DND-41 (cell line): ENCODE measurements at regions not wholly inside any gene's neighbourhood (a gene's known extent, or its start where the extent isn't known, plus 50 kb on each side); places are given as distances from the start of the nearest gene placed in this dataset.

Experiments used
- ATAC-seq: fragments of 200-7000 bp; cut with Tn5 transposase; 3 replicates; pipeline ENCODE4 v1.9.1; 2021; ENCODE audit warnings: low read depth; ENCODE audit not compliant: insufficient read depth
- DNase-seq: peaks from one replicate; pipeline ENCODE4 v3.0.0-alpha.2; 2020
- H2AFZ ChIP-seq: 2 replicates; pipeline ENCODE4 v1.6.0; 2012; ENCODE audit warnings: low read depth, low read length
- H3K27ac ChIP-seq: 2 replicates; pipeline ENCODE4 v1.5.1; 2012; ENCODE audit warnings: low read length, inconsistent platforms
- H3K27me3 ChIP-seq: fragments of 200-600 bp; sonication (generic); 2 replicates; pipeline ENCODE4 v1.6.0; 2012; ENCODE audit warnings: low read length, mild to moderate bottlenecking, inconsistent platforms; ENCODE audit not compliant: insufficient read depth, poor library complexity
- H3K36me3 ChIP-seq: 2 replicates; pipeline ENCODE4 v1.5.1; 2012; ENCODE audit warnings: low read length, inconsistent platforms; ENCODE audit not compliant: insufficient read depth
- H3K4me1 ChIP-seq: 2 replicates; pipeline ENCODE4 v1.5.1; 2012; ENCODE audit warnings: mild to moderate bottlenecking, low read length; ENCODE audit not compliant: insufficient read depth
- H3K4me2 ChIP-seq: 2 replicates; pipeline ENCODE4 v1.6.0; 2012; ENCODE audit warnings: mild to moderate bottlenecking, moderate library complexity, low read length, inconsistent platforms; ENCODE audit not compliant: insufficient read depth
- H3K4me3 ChIP-seq, 2 experiments: fragments of 200-600 bp in 1 of 2; shearing (Covaris generic) in 1 of 2; 2 replicates each; pipeline ENCODE4 v1.5.1; 2012 to 2016; ENCODE audit warnings: inconsistent platforms in 2 of 2, low read length in 2 of 2, mild to moderate bottlenecking in 2 of 2, low read depth in 1 of 2, moderate library complexity in 1 of 2
- H3K79me2 ChIP-seq: 2 replicates; pipeline ENCODE4 v1.6.0; 2012; ENCODE audit warnings: low read length, inconsistent platforms; ENCODE audit not compliant: insufficient read depth
- H3K9ac ChIP-seq: 2 replicates; pipeline ENCODE4 v1.6.0; 2012; ENCODE audit warnings: low read depth, mild to moderate bottlenecking, inconsistent platforms, low read length, moderate library complexity
- H3K9me3 ChIP-seq: 2 replicates; pipeline ENCODE4 v1.5.1; 2012; ENCODE audit warnings: low read length, moderate library complexity, mild to moderate bottlenecking, inconsistent platforms; ENCODE audit not compliant: insufficient read depth, severe bottlenecking
- H4K20me1 ChIP-seq: 2 replicates; pipeline ENCODE4 v1.6.0; 2012; ENCODE audit warnings: low read length; ENCODE audit not compliant: insufficient read depth
- EZH2 ChIP-seq: IDR thresholded peaks from 3 replicates; pipeline ENCODE4 v1.6.1; 2012; ENCODE audit warnings: borderline replicate concordance, low read depth, mild to moderate bottlenecking, moderate library complexity, low read length, inconsistent platforms; ENCODE audit not compliant: severe bottlenecking
- TF ChIP-seq, protein P1 (sequence below): IDR thresholded peaks from 2 replicates; pipeline ENCODE4 v1.5.1; 2012; ENCODE audit warnings: borderline replicate concordance, low read length, moderate library complexity, mild to moderate bottlenecking; ENCODE audit not compliant: poor library complexity, severe bottlenecking; ENCODE audit errors: extremely low read depth

DNA sequence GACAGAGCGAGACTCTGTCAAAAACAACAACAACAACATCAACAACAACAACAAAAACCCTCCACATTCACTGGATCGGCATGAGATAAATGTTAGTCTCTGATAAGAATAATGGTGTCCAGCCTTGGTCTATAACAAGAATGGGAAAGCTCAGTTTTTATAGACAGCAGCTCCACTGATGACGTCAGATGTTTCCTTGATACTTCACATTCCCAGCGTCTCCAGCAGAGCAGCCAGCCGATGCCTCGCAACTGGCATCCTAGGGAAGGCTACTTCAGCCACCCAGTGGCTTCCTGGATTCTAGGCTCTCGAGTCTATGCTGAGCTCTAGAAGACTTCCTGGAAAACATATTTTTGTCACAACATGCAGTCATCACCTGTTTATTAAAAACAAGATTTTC lies 271.4 kb upstream of the SMIM21 start:
- H3K9me3 ChIP-seq = peaks cover 3% of the 10 kb centered on the region
- no peak overlapping the region for H3K4me3 ChIP-seq
- DNase-seq = no peak
- no peak overlapping the region for H2AFZ ChIP-seq
- TF ChIP-seq EZH2 = no peak
- TF ChIP-seq, protein P1, sequence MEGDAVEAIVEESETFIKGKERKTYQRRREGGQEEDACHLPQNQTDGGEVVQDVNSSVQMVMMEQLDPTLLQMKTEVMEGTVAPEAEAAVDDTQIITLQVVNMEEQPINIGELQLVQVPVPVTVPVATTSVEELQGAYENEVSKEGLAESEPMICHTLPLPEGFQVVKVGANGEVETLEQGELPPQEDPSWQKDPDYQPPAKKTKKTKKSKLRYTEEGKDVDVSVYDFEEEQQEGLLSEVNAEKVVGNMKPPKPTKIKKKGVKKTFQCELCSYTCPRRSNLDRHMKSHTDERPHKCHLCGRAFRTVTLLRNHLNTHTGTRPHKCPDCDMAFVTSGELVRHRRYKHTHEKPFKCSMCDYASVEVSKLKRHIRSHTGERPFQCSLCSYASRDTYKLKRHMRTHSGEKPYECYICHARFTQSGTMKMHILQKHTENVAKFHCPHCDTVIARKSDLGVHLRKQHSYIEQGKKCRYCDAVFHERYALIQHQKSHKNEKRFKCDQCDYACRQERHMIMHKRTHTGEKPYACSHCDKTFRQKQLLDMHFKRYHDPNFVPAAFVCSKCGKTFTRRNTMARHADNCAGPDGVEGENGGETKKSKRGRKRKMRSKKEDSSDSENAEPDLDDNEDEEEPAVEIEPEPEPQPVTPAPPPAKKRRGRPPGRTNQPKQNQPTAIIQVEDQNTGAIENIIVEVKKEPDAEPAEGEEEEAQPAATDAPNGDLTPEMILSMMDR = no peak
- H3K4me1 ChIP-seq = no peaks in the 10 kb centered on the region
- no peak overlapping the region for H3K27ac ChIP-seq
- H3K4me2 ChIP-seq = no peak overlapping the region
- H3K9ac ChIP-seq = no peak overlapping the region
- no peak for ATAC-seq
- no peaks in the 10 kb centered on the region for H4K20me1 ChIP-seq
- no peaks in the 10 kb centered on the region for H3K79me2 ChIP-seq
- H3K36me3 ChIP-seq = no peaks in the 10 kb centered on the region
- no peaks in the 10 kb centered on the region for H3K27me3 ChIP-seq

DNA sequence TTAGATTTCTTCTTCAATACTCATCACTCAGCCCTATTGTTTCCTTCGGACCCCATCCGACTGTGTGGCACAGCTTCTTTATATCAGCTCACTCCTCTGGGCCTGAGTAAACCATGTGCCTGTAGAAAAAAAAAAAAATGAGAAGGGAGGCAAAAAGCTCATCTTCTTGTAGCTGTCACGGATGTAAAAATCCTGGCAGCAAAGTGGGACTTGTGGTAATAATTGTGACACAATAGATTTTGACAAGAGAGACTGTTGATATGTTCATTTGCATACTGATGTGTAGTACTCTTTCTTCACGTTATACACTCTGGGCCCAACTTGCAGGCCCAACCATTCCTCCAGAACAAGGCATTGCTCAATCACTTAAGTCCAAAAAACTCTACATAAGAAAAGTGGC lies 270.0 kb upstream of the SMIM21 start:
- Histone ChIP-seq H3K4me2 (no peak overlapping the region), H4K20me1 (no peaks in the 10 kb centered on the region), H3K4me1 (no peaks in the 10 kb centered on the region), H2AFZ (no peak overlapping the region), H3K79me2 (no peaks in the 10 kb centered on the region), H3K9me3 (no peaks in the 10 kb centered on the region), H3K9ac (no peak overlapping the region), H3K27me3 (no peaks in the 10 kb centered on the region), H3K36me3 (no peaks in the 10 kb centered on the region), H3K27ac (no peak overlapping the region), H3K4me3 (no peak overlapping the region)
- ATAC-seq (no peak), DNase-seq (no peak)
- no peak for TF ChIP-seq EZH2
- TF ChIP-seq, protein P1 = no peak

DNA sequence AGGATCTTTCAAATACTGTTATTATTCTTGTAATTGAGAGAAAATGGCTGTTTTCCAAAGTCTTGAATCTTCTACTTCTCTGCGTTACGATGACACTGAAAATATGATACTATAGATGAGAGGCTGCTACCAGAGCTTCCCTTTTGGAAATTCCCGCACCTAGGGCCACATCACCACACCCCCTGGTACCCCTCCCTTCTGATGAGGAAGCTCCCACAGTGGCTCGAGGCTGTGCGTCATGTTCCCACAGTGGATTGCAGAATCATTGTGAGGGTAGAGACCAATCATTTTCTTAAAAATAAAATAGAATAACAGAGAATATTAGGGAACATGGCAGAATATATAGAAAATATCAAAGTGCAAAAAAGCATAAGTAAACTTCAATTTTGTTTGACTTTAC lies 268.9 kb upstream of the SMIM21 start:
- H3K27me3 ChIP-seq = no peaks in the 10 kb centered on the region
- DNase-seq (no peak), ATAC-seq (no peak)
- no peak overlapping the region for H3K4me3 ChIP-seq
- H3K9me3 ChIP-seq = no peaks in the 10 kb centered on the region
- no peaks in the 10 kb centered on the region for H3K79me2 ChIP-seq
- H3K9ac ChIP-seq = no peak overlapping the region
- H2AFZ ChIP-seq = no peak overlapping the region
- H3K36me3 ChIP-seq = no peaks in the 10 kb centered on the region
- TF ChIP-seq, protein P1 = no peak
- TF ChIP-seq EZH2 = no peak
- no peaks in the 10 kb centered on the region for H4K20me1 ChIP-seq
- no peak overlapping the region for H3K4me2 ChIP-seq
- H3K4me1 ChIP-seq = no peaks in the 10 kb centered on the region
- no peak overlapping the region for H3K27ac ChIP-seq

DNA sequence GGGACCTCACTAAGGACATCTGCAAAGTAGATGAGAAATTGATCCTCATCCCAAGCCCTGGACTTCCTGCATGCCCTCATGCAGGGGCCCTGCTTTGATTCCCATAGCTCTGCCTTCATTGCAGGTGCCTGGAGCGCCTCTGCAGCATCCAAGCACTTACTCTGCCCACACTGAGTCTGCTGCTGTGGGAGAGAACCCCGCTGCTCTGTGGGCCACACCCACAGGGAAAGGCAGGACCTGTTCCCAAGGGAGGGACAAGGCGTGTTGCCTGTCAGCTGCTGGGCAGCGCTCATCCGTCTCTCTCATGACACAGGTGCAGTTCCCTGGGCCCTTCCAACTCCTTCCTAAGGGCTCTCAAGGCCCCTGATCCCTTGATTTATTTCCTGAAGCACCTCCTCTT lies 266.8 kb upstream of the SMIM21 start:
- no peaks in the 10 kb centered on the region for H3K9me3 ChIP-seq
- H2AFZ ChIP-seq = no peak overlapping the region
- ATAC-seq (no peak), DNase-seq (no peak)
- H3K4me2 ChIP-seq = no peak overlapping the region
- no peak overlapping the region for H3K9ac ChIP-seq
- H3K27ac ChIP-seq = no peak overlapping the region
- no peak overlapping the region for H3K4me3 ChIP-seq
- no peaks in the 10 kb centered on the region for H3K27me3 ChIP-seq
- TF ChIP-seq, protein P1 = no peak
- no peak for TF ChIP-seq EZH2
- no peaks in the 10 kb centered on the region for H3K36me3 ChIP-seq
- no peaks in the 10 kb centered on the region for H4K20me1 ChIP-seq
- no peaks in the 10 kb centered on the region for H3K79me2 ChIP-seq
- H3K4me1 ChIP-seq = no peaks in the 10 kb centered on the region
